LNCaP clone FGC (cell line): ENCODE measurements at regions not wholly inside any gene's neighbourhood (a gene's known extent, or its start where the extent isn't known, plus 50 kb on each side); places are given as distances from the start of the nearest gene placed in this dataset.
"Not testable (repeated sequence)": the region's sequence is repeated elsewhere in the genome, so short reads cannot be mapped to it uniquely, and the experiment has no call there.

Experiments
- DNase-seq: peaks from one replicate; pipeline ENCODE4 v3.0.0-alpha.2; 2011; ENCODE audit warnings: low read depth
- H3K4me3 ChIP-seq: 2 replicates; pipeline ENCODE4 v1.5.1; 2011; ENCODE audit warnings: mild to moderate bottlenecking, low read depth, low read length, control low read depth
- CTCF ChIP-seq: IDR thresholded peaks from 2 replicates; pipeline ENCODE4 v1.5.1; 2012; ENCODE audit warnings: mild to moderate bottlenecking; ENCODE audit not compliant: control insufficient read depth, insufficient read depth; ENCODE audit errors: extremely low read depth

- H3K4me3 ChIP-seq, result no peak overlapping the region
- no peak for DNase-seq
- TF ChIP-seq CTCF, result no peak
These were observed 106.0 kb downstream of the APIP start for GRCh38 chr11:34810107-34810562.

- no peak overlapping the region for H3K4me3 ChIP-seq
- TF ChIP-seq CTCF, result no peak
- no peak for DNase-seq
These were observed 106.7 kb downstream of the APIP start for GRCh38 chr11:34809191-34810106.

- no peak for DNase-seq
- no peak for TF ChIP-seq CTCF
- no peak overlapping the region for H3K4me3 ChIP-seq
These were observed 109.3 kb downstream of the APIP start for GRCh38 chr11:34806875-34807274.

- H3K4me3 ChIP-seq, result no peak overlapping the region
- no peak for DNase-seq
- TF ChIP-seq CTCF, result no peak
These were observed 110.2 kb downstream of the APIP start for GRCh38 chr11:34805937-34806336.

GRCh38 chr11:34799848-34800247 lies 116.3 kb downstream of the APIP start:
- DNase-seq, result no peak
- H3K4me3 ChIP-seq, result no peak overlapping the region
- TF ChIP-seq CTCF, result no peak

GRCh38 chr11:34798985-34799384 lies 117.2 kb downstream of the APIP start:
- no peak for DNase-seq
- no peak for TF ChIP-seq CTCF
- H3K4me3 ChIP-seq, result no peak overlapping the region

GRCh38 chr11:34797497-34797896 lies 118.7 kb downstream of the APIP start:
- DNase-seq, H3K4me3 ChIP-seq: not testable (repeated sequence)
